HCT116 (cell line): ENCODE measurements at regions not wholly inside any gene's neighbourhood (a gene's known extent, or its start where the extent isn't known, plus 50 kb on each side); places are given as distances from the start of the nearest gene placed in this dataset.

Source experiments
- ATAC-seq: fragments of 200-7000 bp; cut with Tn5 transposase; 2 replicates; pipeline ENCODE4 v1.9.1; 2020; ENCODE audit warnings: mild to moderate bottlenecking, moderate library complexity
- BruUV-seq: library from RNA; stranded (reverse); fragments of 400-500 nt; replicated peaks from 2 replicates; lab custom pipeline; 2021; lab: Mats Ljungman, UMichigan
- CTCF ChIA-PET: fragments of 300-600 bp; sonication (Branson Sonifier 250); formaldehyde crosslinking; loops from one replicate; lab custom pipeline; 2021; ENCODE audit warnings: antibody characterized with exemption; lab: Charles Lee
- POLR2A ChIA-PET: fragments of 300-600, 350-600 bp; sonication (Branson Sonifier 250); formaldehyde crosslinking; loops from one replicate; lab custom pipeline; 2021; ENCODE audit warnings: antibody characterized with exemption; lab: Charles Lee
- RAD21 ChIA-PET, 2 experiments: fragments of 300-600 bp; sonication (Branson Sonifier 250); formaldehyde crosslinking; loops; one replicate each; lab custom pipeline; 2023; ENCODE audit warnings: low total read pairs in 2 of 2; ENCODE audit not compliant: uncharacterized antibody in 2 of 2, unreplicated experiment in 2 of 2, low non-redundant PET in 1 of 2; lab: Charles Lee
- DNase-seq: peaks from one replicate; pipeline ENCODE4 v3.0.0-alpha.2; 2010; ENCODE audit warnings: low read depth, low spot score
- H2AFZ ChIP-seq: fragments of 200-600 bp; shearing (Covaris generic), sonication (generic); 2 replicates; pipeline ENCODE4 v1.6.1; 2017; ENCODE audit warnings: low read depth, mixed run types, mixed read lengths, antibody characterized with exemption, low read length; ENCODE audit not compliant: poor library complexity, severe bottlenecking
- H3K27ac ChIP-seq: 2 replicates; pipeline ENCODE4 v1.5.1; 2012; ENCODE audit warnings: low read depth, low read length
- H3K27me3 ChIP-seq: fragments of 200-600 bp; sonication (generic); 2 replicates; pipeline ENCODE4 v1.6.1; 2016; ENCODE audit warnings: mixed run types, low read length, mixed read lengths; ENCODE audit not compliant: insufficient read depth
- H3K36me3 ChIP-seq, 2 experiments: fragments of 200-500 bp in 1 of 2; fragments of 200-600 bp in 1 of 2; sonication (Bioruptor generic) in 1 of 2; sonication (generic) in 1 of 2; 2 replicates each; pipeline versions ENCODE4 v1.5.1 to v1.6.1; 2014 to 2016; ENCODE audit warnings: low read length in 2 of 2, inconsistent platforms in 1 of 2, mixed read lengths in 1 of 2, mixed run types in 1 of 2; ENCODE audit not compliant: insufficient read depth in 2 of 2, control insufficient read depth in 1 of 2
- H3K4me1 ChIP-seq, 2 experiments: fragments of 200-600 bp in 1 of 2; sonication (generic) in 1 of 2; 2 replicates each; pipeline versions ENCODE4 v1.5.1 to v1.6.1; 2012 to 2017; ENCODE audit warnings: low read length in 2 of 2, inconsistent platforms in 1 of 2, mild to moderate bottlenecking in 1 of 2, mixed read lengths in 1 of 2, mixed run types in 1 of 2, moderate library complexity in 1 of 2; ENCODE audit not compliant: insufficient read depth in 2 of 2, control insufficient read depth in 1 of 2
- H3K4me2 ChIP-seq: fragments of 200-600 bp; sonication (generic); 2 replicates; pipeline ENCODE4 v1.6.1; 2017; ENCODE audit warnings: mixed run types, low read length, mixed read lengths
- H3K4me3 ChIP-seq, 2 experiments: fragments of 200-600 bp in 1 of 2; sonication (generic) in 1 of 2; replicated peaks in 1 of 2; 2 replicates each; pipeline ENCODE4 v1.5.1; 2011 to 2016; ENCODE audit warnings: low read length in 2 of 2, control low read depth in 1 of 2, low read depth in 1 of 2, mild to moderate bottlenecking in 1 of 2, mixed read lengths in 1 of 2, mixed run types in 1 of 2
- H3K79me2 ChIP-seq: fragments of 200-600 bp; sonication (generic); 2 replicates; pipeline ENCODE4 v1.6.1; 2017; ENCODE audit warnings: mild to moderate bottlenecking, mixed run types, low read length, moderate library complexity, mixed read lengths; ENCODE audit not compliant: insufficient read depth
- H3K9ac ChIP-seq: fragments of 200-600 bp; sonication (generic); 2 replicates; pipeline ENCODE4 v1.6.1; 2016; ENCODE audit warnings: low read length, mixed read lengths
- H3K9me2 ChIP-seq: fragments of 200-600 bp; sonication (generic), shearing (Covaris generic); 2 replicates; pipeline ENCODE4 v1.6.1; 2017; ENCODE audit warnings: mixed run types, mild to moderate bottlenecking, moderate library complexity; ENCODE audit not compliant: insufficient read depth
- H3K9me3 ChIP-seq, 2 experiments: fragments of 200-500 bp in 1 of 2; fragments of 200-600 bp in 1 of 2; sonication (Bioruptor generic) in 1 of 2; sonication (generic) in 1 of 2; 2 replicates each; pipeline ENCODE4 v1.6.1; 2014 to 2017; ENCODE audit warnings: low read length in 2 of 2, mixed read lengths in 2 of 2, inconsistent platforms in 1 of 2, low read depth in 1 of 2, mild to moderate bottlenecking in 1 of 2, mixed run types in 1 of 2, moderate library complexity in 1 of 2; ENCODE audit not compliant: control insufficient read depth in 1 of 2, insufficient read depth in 1 of 2
- H4K20me1 ChIP-seq: fragments of 200-600 bp; sonication (generic), shearing (Covaris generic); 2 replicates; pipeline ENCODE4 v1.6.1; 2017; ENCODE audit warnings: mixed run types, mild to moderate bottlenecking, moderate library complexity; ENCODE audit not compliant: insufficient read depth
- ATF3 ChIP-seq: IDR thresholded peaks from 2 replicates; pipeline ENCODE4 v1.6.1; 2012
- CEBPB ChIP-seq: IDR thresholded peaks from 2 replicates; pipeline ENCODE4 v1.6.1; 2012; ENCODE audit warnings: low read depth
- FOSL1 ChIP-seq: IDR thresholded peaks from 2 replicates; pipeline ENCODE4 v1.6.1; 2012; ENCODE audit warnings: low read depth
- RAD21 ChIP-seq: IDR thresholded peaks from 2 replicates; pipeline ENCODE4 v1.6.1; 2012; ENCODE audit warnings: low read depth, mild to moderate bottlenecking
- SP1 ChIP-seq: IDR thresholded peaks from 2 replicates; pipeline ENCODE4 v1.6.1; 2012; ENCODE audit warnings: low read depth
- SRF ChIP-seq: IDR thresholded peaks from 2 replicates; pipeline ENCODE4 v1.6.1; 2012; ENCODE audit warnings: low read depth
- ZBTB33 ChIP-seq: IDR thresholded peaks from 2 replicates; pipeline ENCODE4 v1.6.1; 2011; ENCODE audit warnings: mild to moderate bottlenecking, low read length, moderate library complexity; ENCODE audit not compliant: insufficient replicate concordance; ENCODE audit errors: extremely low read depth
- ZFX ChIP-seq: fragments of 450-650 bp; IDR thresholded peaks from 2 replicates; pipeline ENCODE4 v1.6.1; 2017
- intact Hi-C: fragments of 100-400 bp; cut with micrococcal nuclease; formaldehyde crosslinking; loops from 2 replicates; pipeline ENCODE4 v1.10.0; 2022
- TF ChIP-seq, protein P1 (sequence below), 3 experiments: fragments of 200-600 bp in 1 of 3; sonication (generic) in 1 of 3; IDR thresholded peaks in 2 of 3; conservative IDR thresholded peaks in 1 of 3; 2 replicates each; pipeline ENCODE4 v1.5.1; 2012 to 2017; ENCODE audit warnings: low read depth in 2 of 3, low read length in 2 of 3, antibody characterized with exemption in 1 of 3, borderline replicate concordance in 1 of 3, control low read depth in 1 of 3, mild to moderate bottlenecking in 1 of 3, mixed read lengths in 1 of 3, mixed run types in 1 of 3, moderate library complexity in 1 of 3; ENCODE audit not compliant: insufficient read depth in 1 of 3

DNA sequence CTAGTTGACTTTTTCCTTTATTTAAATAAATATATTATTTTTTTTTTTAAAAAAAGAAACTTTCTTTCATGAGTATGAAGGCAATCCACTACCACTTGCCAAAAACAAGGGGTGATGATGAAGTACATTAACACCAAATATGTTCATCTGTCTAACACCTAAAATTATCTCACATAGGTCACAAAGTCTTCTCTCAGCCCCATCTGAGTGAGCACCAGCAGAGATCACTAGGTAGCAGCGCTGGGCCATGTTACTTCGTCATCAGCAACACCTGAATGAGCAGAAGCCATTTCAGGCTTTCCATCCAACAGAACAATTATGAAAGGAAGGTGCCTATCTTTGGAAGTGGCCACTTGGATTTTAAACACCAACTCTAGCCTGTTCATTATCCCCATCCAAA lies 811.6 kb upstream of the AMELY start:
- Histone ChIP-seq H3K27me3 (no peaks in the 10 kb centered on the region), H3K4me3 (no peak overlapping the region), H3K9me3 (no peaks in the 10 kb centered on the region), H3K27ac (no peak overlapping the region), H3K36me3 (no peaks in the 10 kb centered on the region), H3K9ac (no peak overlapping the region), H2AFZ (no peak overlapping the region), H4K20me1 (no peaks in the 10 kb centered on the region), H3K4me1 (no peaks in the 10 kb centered on the region), H3K4me2 (no peak overlapping the region), H3K9me2 (no peaks in the 10 kb centered on the region), H3K79me2 (no peaks in the 10 kb centered on the region)
- ATAC-seq (no peak), DNase-seq (no peak)
- ChIA-PET CTCF (no interaction called here), RAD21 (no interaction called here), POLR2A (no interaction called here)
- BruUV-seq: no TSS peak
- intact Hi-C loops: no loop called here
- no peak for TF ChIP-seq SP1
- TF ChIP-seq CEBPB: no peak
- TF ChIP-seq ATF3: no peak
- no peak for TF ChIP-seq RAD21
- TF ChIP-seq, protein P1, sequence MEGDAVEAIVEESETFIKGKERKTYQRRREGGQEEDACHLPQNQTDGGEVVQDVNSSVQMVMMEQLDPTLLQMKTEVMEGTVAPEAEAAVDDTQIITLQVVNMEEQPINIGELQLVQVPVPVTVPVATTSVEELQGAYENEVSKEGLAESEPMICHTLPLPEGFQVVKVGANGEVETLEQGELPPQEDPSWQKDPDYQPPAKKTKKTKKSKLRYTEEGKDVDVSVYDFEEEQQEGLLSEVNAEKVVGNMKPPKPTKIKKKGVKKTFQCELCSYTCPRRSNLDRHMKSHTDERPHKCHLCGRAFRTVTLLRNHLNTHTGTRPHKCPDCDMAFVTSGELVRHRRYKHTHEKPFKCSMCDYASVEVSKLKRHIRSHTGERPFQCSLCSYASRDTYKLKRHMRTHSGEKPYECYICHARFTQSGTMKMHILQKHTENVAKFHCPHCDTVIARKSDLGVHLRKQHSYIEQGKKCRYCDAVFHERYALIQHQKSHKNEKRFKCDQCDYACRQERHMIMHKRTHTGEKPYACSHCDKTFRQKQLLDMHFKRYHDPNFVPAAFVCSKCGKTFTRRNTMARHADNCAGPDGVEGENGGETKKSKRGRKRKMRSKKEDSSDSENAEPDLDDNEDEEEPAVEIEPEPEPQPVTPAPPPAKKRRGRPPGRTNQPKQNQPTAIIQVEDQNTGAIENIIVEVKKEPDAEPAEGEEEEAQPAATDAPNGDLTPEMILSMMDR (IDR thresholded peaks at IDR 0.05 in 2 of 3, conservative IDR thresholded peaks at IDR 0.05 in 1 of 3; ENCODE audit: borderline replicate concordance in 1 of 3, insufficient read depth in 1 of 3, low read depth in 2 of 3, low read length in 2 of 3): no peak
- no peak for TF ChIP-seq ZFX
- no peak for TF ChIP-seq SRF
- TF ChIP-seq ZBTB33: no peak
- TF ChIP-seq FOSL1: no peak
